BLaER1 (cell line): ENCODE measurements at regions not wholly inside any gene's neighbourhood (a gene's known extent, or its start where the extent isn't known, plus 50 kb on each side); places are given as distances from the start of the nearest gene placed in this dataset.

Experiments
- H3K27ac ChIP-seq: shearing (Covaris generic); formaldehyde crosslinking; 2 replicates; pipeline ENCODE4 v1.8.1; 2022
- H3K27me3 ChIP-seq: shearing (Covaris generic); formaldehyde crosslinking; 2 replicates; pipeline ENCODE4 v1.8.1; 2022
- H3K36me3 ChIP-seq: shearing (Covaris generic); formaldehyde crosslinking; 2 replicates; pipeline ENCODE4 v1.8.1; 2022
- H3K4me1 ChIP-seq: shearing (Covaris generic); formaldehyde crosslinking; 2 replicates; pipeline ENCODE4 v1.8.1; 2022
- H3K4me2 ChIP-seq: shearing (Covaris generic); formaldehyde crosslinking; 2 replicates; pipeline ENCODE4 v1.8.1; 2022
- H3K4me3 ChIP-seq: shearing (Covaris generic); formaldehyde crosslinking; 2 replicates; pipeline ENCODE4 v1.8.1; 2022
- H3K9ac ChIP-seq: shearing (Covaris generic); formaldehyde crosslinking; 2 replicates; pipeline ENCODE4 v1.8.1; 2022
- H3K9me3 ChIP-seq: shearing (Covaris generic); formaldehyde crosslinking; 2 replicates; pipeline ENCODE4 v1.8.1; 2022
- H4K20me1 ChIP-seq: shearing (Covaris generic); formaldehyde crosslinking; 2 replicates; pipeline ENCODE4 v1.8.1; 2022
- Cebpa-rat ChIP-seq: shearing (Covaris generic); IDR thresholded peaks from 2 replicates; pipeline ENCODE4 v1.8.1; 2022

DNA sequence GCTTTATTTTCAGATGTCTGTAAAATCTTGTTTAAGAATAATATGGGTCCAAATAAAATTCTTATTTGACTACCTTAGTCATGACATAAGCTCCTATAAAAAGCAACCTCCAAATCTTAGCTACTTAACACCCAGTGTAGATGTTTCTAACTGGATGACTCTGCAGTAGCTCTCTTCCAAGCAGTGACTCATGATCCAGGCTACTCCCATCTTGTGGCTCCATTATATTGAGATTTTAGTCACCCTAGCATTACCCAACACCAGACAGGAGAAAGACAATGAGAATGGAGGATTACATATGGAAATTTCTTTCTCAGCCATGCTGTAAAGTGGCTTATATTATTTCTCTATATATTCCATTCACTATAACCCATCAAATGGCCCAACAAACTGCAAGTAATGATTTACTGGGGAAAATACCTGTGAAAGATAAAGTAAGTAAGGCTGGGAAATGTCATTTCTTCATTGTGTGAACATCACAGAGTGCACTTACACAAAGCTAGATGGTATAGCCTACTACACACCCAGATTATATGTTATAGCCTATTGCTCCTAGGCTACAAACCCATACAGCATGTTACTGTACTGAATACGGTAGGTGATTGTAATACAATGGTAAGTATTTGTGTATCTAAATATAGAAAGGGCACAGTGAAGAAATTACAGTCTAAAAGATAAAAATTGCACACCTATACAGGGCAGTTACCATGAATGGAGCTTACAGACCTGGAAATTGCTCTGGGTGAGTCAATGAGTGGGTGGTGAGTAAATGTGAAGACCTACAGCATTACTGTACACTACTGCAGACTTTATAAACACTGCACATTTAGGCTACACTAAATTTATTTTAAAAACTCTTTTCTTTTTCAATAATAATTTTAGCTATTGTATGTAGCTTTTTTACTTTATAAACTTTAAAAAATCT, 163.2 kb downstream of the DYRK2 start:
- Histone ChIP-seq H3K9me3 (peaks cover 8% of the 10 kb centered on the region), H3K36me3 (no peaks in the 10 kb centered on the region), H3K9ac (no peak overlapping the region), H4K20me1 (no peaks in the 10 kb centered on the region), H3K27ac (no peak overlapping the region), H3K27me3 (no peaks in the 10 kb centered on the region), H3K4me2 (no peak overlapping the region), H3K4me1 (no peaks in the 10 kb centered on the region), H3K4me3 (no peak overlapping the region)
- TF ChIP-seq Cebpa-rat, result no peak

GRCh38 chr12:67813456-67813904, 164.9 kb downstream of the DYRK2 start:
- Histone ChIP-seq H3K4me3 (no peak overlapping the region), H3K9me3 (peaks cover 12% of the 10 kb centered on the region), H3K4me1 (no peaks in the 10 kb centered on the region), H3K9ac (no peak overlapping the region), H3K4me2 (no peak overlapping the region), H3K27ac (no peak overlapping the region), H3K36me3 (no peaks in the 10 kb centered on the region), H3K27me3 (no peaks in the 10 kb centered on the region), H4K20me1 (no peaks in the 10 kb centered on the region)
- TF ChIP-seq Cebpa-rat, result no peak

DNA sequence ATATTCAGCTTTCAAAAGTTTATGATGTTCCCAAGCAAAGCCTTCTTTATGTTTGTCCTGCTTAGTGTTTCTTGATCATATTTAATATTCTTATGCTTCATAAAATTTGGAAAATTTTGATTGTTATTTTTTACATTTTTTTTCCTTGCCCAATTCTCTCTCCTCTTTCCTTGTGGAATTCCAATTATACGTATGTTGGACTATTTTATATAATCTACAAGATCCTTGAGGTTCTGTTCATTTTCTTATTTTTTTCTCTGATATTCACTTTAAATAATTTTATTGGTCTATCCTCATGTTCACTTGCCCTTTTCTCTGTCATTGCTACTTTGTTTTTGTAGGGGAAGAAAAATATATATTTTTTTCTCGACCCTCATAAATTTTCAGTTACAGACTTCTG, 167.7 kb downstream of the DYRK2 start:
- H3K9me3 ChIP-seq, result peaks cover 12% of the 10 kb centered on the region
- H3K4me1 ChIP-seq, result no peaks in the 10 kb centered on the region
- no peak overlapping the region for H3K4me2 ChIP-seq
- no peak overlapping the region for H3K27ac ChIP-seq
- H3K4me3 ChIP-seq, result no peak overlapping the region
- no peak overlapping the region for H3K9ac ChIP-seq
- TF ChIP-seq Cebpa-rat, result no peak
- H3K27me3 ChIP-seq, result no peaks in the 10 kb centered on the region
- H4K20me1 ChIP-seq, result no peaks in the 10 kb centered on the region
- H3K36me3 ChIP-seq, result no peaks in the 10 kb centered on the region

DNA sequence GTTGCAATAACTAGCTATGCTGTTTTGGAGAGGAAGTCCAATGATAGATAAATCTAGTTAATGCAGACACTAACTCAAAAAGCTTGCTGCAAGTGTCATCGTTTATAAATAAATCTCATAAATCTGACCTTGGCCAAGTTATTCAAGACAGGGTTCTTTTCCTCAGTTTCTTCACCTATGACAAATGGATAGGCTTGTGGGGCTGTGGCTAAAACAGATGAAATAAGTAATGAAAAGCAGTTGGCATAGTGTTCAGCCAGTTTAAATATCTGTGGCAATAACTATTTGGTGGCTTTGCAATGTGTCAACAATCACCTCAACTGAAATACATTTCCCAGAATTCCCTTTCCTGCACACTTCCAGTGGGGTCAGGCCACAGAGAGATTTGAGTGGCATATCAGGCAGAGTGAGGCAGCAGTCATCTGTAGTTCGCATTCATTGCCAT, 169.9 kb downstream of the DYRK2 start:
- Histone ChIP-seq H4K20me1 (no peaks in the 10 kb centered on the region), H3K4me2 (no peak overlapping the region), H3K4me1 (no peaks in the 10 kb centered on the region), H3K9ac (no peak overlapping the region), H3K9me3 (peaks cover 12% of the 10 kb centered on the region), H3K27ac (no peak overlapping the region), H3K4me3 (no peak overlapping the region), H3K36me3 (no peaks in the 10 kb centered on the region), H3K27me3 (no peaks in the 10 kb centered on the region)
- TF ChIP-seq Cebpa-rat, result no peak

GRCh38 chr12:67819902-67820301, 169.3 kb upstream of the IFNG-AS1 start:
- Histone ChIP-seq H3K36me3 (no peaks in the 10 kb centered on the region), H3K4me2 (no peak overlapping the region), H3K27me3 (no peaks in the 10 kb centered on the region), H3K9me3 (peaks cover 12% of the 10 kb centered on the region), H3K27ac (no peak overlapping the region), H3K4me1 (no peaks in the 10 kb centered on the region), H4K20me1 (no peaks in the 10 kb centered on the region), H3K4me3 (no peak overlapping the region), H3K9ac (no peak overlapping the region)
- no peak for TF ChIP-seq Cebpa-rat

GRCh38 chr12:67820694-67821093, 168.6 kb upstream of the IFNG-AS1 start:
- H3K9me3 ChIP-seq, result peaks cover 6% of the 10 kb centered on the region
- no peak overlapping the region for H3K4me2 ChIP-seq
- no peak for TF ChIP-seq Cebpa-rat

DNA sequence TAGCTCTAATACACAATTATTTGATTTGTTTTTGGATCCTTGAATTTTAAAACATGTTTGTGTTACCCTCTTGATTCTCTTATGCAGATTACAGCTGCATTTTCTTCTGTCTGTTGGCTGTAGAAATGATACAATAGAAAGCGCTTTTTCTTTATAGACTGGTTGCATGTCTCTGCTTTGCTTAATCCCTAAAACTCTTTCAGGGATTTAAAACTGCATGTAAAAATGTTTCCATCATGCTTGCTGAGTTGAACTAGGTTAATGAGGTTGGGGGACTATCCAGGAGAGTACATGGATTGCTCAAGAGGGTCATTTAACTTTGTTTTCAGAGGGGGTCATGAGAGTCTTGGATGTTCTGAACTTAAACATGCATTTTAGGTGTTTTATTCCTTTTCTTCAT, 166.4 kb upstream of the IFNG-AS1 start:
- TF ChIP-seq Cebpa-rat, result no peak

More at GRCh38 chr12:67820694-67821093, 168.6 kb upstream of the IFNG-AS1 start:
- Histone ChIP-seq H3K36me3 (no peaks in the 10 kb centered on the region), H3K4me1 (no peaks in the 10 kb centered on the region), H3K27ac (no peak overlapping the region), H3K4me3 (no peak overlapping the region), H3K9ac (no peak overlapping the region), H4K20me1 (no peaks in the 10 kb centered on the region), H3K27me3 (no peaks in the 10 kb centered on the region)

DNA sequence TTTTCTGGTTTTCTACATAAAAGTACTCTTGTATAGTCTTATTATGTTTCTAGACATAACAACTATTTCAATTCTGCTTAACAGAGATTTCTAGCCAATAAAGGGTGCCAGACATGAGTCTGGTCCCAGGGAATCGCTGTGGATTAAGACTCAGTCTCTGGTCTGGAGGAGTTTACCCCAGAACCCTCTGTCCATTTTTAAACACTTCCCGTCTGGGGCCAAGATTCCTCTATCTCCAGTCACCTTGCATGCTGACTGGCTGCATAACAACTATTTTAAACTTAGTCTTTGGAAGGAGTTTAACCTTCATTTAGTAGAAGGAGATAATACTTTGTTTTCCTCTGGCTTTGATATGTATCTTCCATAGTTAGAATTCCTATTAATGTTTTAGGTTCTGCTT, 163.1 kb upstream of the IFNG-AS1 start:
- no peaks in the 10 kb centered on the region for H3K27me3 ChIP-seq
- no peak for TF ChIP-seq Cebpa-rat
- H3K9ac ChIP-seq, result no peak overlapping the region
- H4K20me1 ChIP-seq, result no peaks in the 10 kb centered on the region
- no peak overlapping the region for H3K4me3 ChIP-seq
- H3K4me2 ChIP-seq, result no peak overlapping the region
- no peak overlapping the region for H3K27ac ChIP-seq
- H3K4me1 ChIP-seq, result no peaks in the 10 kb centered on the region
- no peaks in the 10 kb centered on the region for H3K9me3 ChIP-seq
- no peaks in the 10 kb centered on the region for H3K36me3 ChIP-seq

More for the DNA sequence above, 166.4 kb upstream of the IFNG-AS1 start:
- no peak overlapping the region for H3K27ac ChIP-seq
- no peaks in the 10 kb centered on the region for H4K20me1 ChIP-seq
- no peaks in the 10 kb centered on the region for H3K36me3 ChIP-seq
- no peaks in the 10 kb centered on the region for H3K4me1 ChIP-seq
- H3K9me3 ChIP-seq, result no peaks in the 10 kb centered on the region
- no peak overlapping the region for H3K9ac ChIP-seq
- no peak overlapping the region for H3K4me3 ChIP-seq
- H3K4me2 ChIP-seq, result no peak overlapping the region
- no peaks in the 10 kb centered on the region for H3K27me3 ChIP-seq

- H3K9me3 ChIP-seq, result no peaks in the 10 kb centered on the region
- no peak overlapping the region for H3K9ac ChIP-seq
- no peak overlapping the region for H3K27ac ChIP-seq
- no peak overlapping the region for H3K4me2 ChIP-seq
- H3K36me3 ChIP-seq, result no peaks in the 10 kb centered on the region
- no peak for TF ChIP-seq Cebpa-rat
- no peaks in the 10 kb centered on the region for H3K4me1 ChIP-seq
- no peak overlapping the region for H3K4me3 ChIP-seq
- H3K27me3 ChIP-seq, result no peaks in the 10 kb centered on the region
- H4K20me1 ChIP-seq, result no peaks in the 10 kb centered on the region
These were observed 162.1 kb upstream of the IFNG-AS1 start for GRCh38 chr12:67826946-67827720.
